ENCODE measurements at regions not wholly inside any gene's neighbourhood (a gene's known extent, or its start where the extent isn't known, plus 50 kb on each side); places are given as distances from the start of the nearest gene placed in this dataset.
A peak's percentile ranks its signal among the peaks of the same experiment; 100 is the strongest.

GRCh38 chr15:69991551-69991980 is 106.2 kb downstream of the TLE3 start:
- TF ChIP-seq EZH2phosphoT487 (IDR thresholded peaks at IDR 0.05; ENCODE audit: borderline replicate concordance, low read length) (no peak), CTCF (IDR thresholded peaks at IDR 0.05; ENCODE audit: low read depth, low read length, poor library complexity, severe bottlenecking) (no peak)
- H3K36me3 ChIP-seq (ENCODE audit: control insufficient read depth, low read length), result no peaks in the 10 kb centered on the region
- no peaks in the 10 kb centered on the region for H3K27me3 ChIP-seq (ENCODE audit: control insufficient read depth, low read length)
- H3K4me2 ChIP-seq (ENCODE audit: low read length), result no peak overlapping the region
- no peaks in the 10 kb centered on the region for H3K9me3 ChIP-seq (ENCODE audit: control insufficient read depth, insufficient read depth, low read length)
- no peaks in the 10 kb centered on the region for H3K9me2 ChIP-seq (replicated peaks; ENCODE audit: control insufficient read depth, low read length)
- H3K79me2 ChIP-seq (ENCODE audit: control insufficient read depth, low read length), result no peaks in the 10 kb centered on the region
- H3K27ac ChIP-seq (ENCODE audit: low read depth, low read length), result no peak overlapping the region
- no peak overlapping the region for H3K4me3 ChIP-seq (ENCODE audit: low read length)
- no peaks in the 10 kb centered on the region for H3F3A ChIP-seq (ENCODE audit: control insufficient read depth, insufficient read depth)
- no peaks in the 10 kb centered on the region for H4K20me1 ChIP-seq (ENCODE audit: control insufficient read depth, insufficient read depth, low read depth, low read length)
- H3K4me1 ChIP-seq (ENCODE audit: control insufficient read depth, low read length), result peaks cover 45% of the 10 kb centered on the region

- no peaks in the 10 kb centered on the region for H3K79me2 ChIP-seq (ENCODE audit: control insufficient read depth, low read length)
- no peaks in the 10 kb centered on the region for H3K27me3 ChIP-seq (ENCODE audit: control insufficient read depth, low read length)
- H3K9me3 ChIP-seq (ENCODE audit: control insufficient read depth, insufficient read depth, low read length), result no peaks in the 10 kb centered on the region
- no peaks in the 10 kb centered on the region for H3K36me3 ChIP-seq (ENCODE audit: control insufficient read depth, low read length)
- H3K9me2 ChIP-seq (replicated peaks; ENCODE audit: control insufficient read depth, low read length), result no peaks in the 10 kb centered on the region
- no peak overlapping the region for H3K4me3 ChIP-seq (ENCODE audit: low read length)
- H3K27ac ChIP-seq (ENCODE audit: low read depth, low read length), result no peak overlapping the region
- no peaks in the 10 kb centered on the region for H3F3A ChIP-seq (ENCODE audit: control insufficient read depth, insufficient read depth)
- H3K4me2 ChIP-seq (ENCODE audit: low read length), result no peak overlapping the region
- peaks cover 52% of the 10 kb centered on the region for H3K4me1 ChIP-seq (ENCODE audit: control insufficient read depth, low read length)
- TF ChIP-seq CTCF (IDR thresholded peaks at IDR 0.05; ENCODE audit: low read depth, low read length, poor library complexity, severe bottlenecking) (no peak), EZH2phosphoT487 (IDR thresholded peaks at IDR 0.05; ENCODE audit: borderline replicate concordance, low read length) (no peak)
- H4K20me1 ChIP-seq (ENCODE audit: control insufficient read depth, insufficient read depth, low read depth, low read length), result no peaks in the 10 kb centered on the region
These were observed 105.4 kb downstream of the TLE3 start for GRCh38 chr15:69992348-69992747.

GRCh38 chr15:69994429-69995205 is 103.1 kb downstream of the TLE3 start:
- Histone ChIP-seq H4K20me1 (ENCODE audit: control insufficient read depth, insufficient read depth, low read depth, low read length) (no peaks in the 10 kb centered on the region), H3K9me3 (ENCODE audit: control insufficient read depth, insufficient read depth, low read length) (no peaks in the 10 kb centered on the region), H3K4me3 (ENCODE audit: low read length) (peak overlapping the region; percentile 51), H3K79me2 (ENCODE audit: control insufficient read depth, low read length) (no peaks in the 10 kb centered on the region), H3F3A (ENCODE audit: control insufficient read depth, insufficient read depth) (no peaks in the 10 kb centered on the region), H3K4me1 (ENCODE audit: control insufficient read depth, low read length) (peaks cover 73% of the 10 kb centered on the region), H3K27ac (ENCODE audit: low read depth, low read length) (peak overlapping the region; percentile 45), H3K4me2 (ENCODE audit: low read length) (peak overlapping the region; percentile 64), H3K27me3 (ENCODE audit: control insufficient read depth, low read length) (no peaks in the 10 kb centered on the region), H3K36me3 (ENCODE audit: control insufficient read depth, low read length) (no peaks in the 10 kb centered on the region), H3K9me2 (replicated peaks; ENCODE audit: control insufficient read depth, low read length) (no peaks in the 10 kb centered on the region)
- TF ChIP-seq EZH2phosphoT487 (IDR thresholded peaks at IDR 0.05; ENCODE audit: borderline replicate concordance, low read length) (no peak), CTCF (IDR thresholded peaks at IDR 0.05; ENCODE audit: low read depth, low read length, poor library complexity, severe bottlenecking) (no peak)

All from DOHH2 (cell line).